ENCODE measurements at regions not wholly inside any gene's neighbourhood (a gene's known extent, or its start where the extent isn't known, plus 50 kb on each side); places are given as distances from the start of the nearest gene placed in this dataset.
A peak's percentile ranks its signal among the peaks of the same experiment; 100 is the strongest.

DNA sequence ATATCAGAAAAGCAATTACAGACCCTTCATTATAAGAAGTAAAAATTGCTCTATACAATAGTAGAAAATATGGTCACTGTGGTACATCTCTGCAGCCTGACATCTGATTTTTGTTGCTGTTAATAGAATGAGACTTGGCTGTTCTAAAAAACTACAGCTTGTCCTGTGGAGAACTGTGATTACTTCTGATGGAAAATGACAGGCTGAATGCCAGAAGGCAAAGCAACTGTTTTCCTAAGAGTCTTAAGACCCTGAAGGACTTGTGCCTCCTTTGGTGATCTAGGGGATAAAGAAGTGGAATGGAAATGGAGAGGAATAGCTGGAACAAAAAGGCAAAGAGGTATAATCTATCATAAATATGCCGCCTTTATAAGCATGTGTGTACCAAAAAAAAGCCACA is 314.8 kb downstream of the BCHE start:
- Histone ChIP-seq H3K27ac (ENCODE audit: low read depth, low read length) (no peak overlapping the region), H3K9me3 (ENCODE audit: control insufficient read depth, low read length) (no peaks in the 10 kb centered on the region), H3K27me3 (ENCODE audit: control insufficient read depth, insufficient read depth, low read length, poor library complexity, severe bottlenecking) (peaks cover 52% of the 10 kb centered on the region), H3K4me1 (ENCODE audit: control insufficient read depth, insufficient read depth, low read length) (no peaks in the 10 kb centered on the region), H3K9ac (ENCODE audit: extremely low read depth, low read length, poor library complexity, severe bottlenecking) (no peak overlapping the region), H3K4me3 (ENCODE audit: low read length) (no peak overlapping the region), H3K36me3 (ENCODE audit: control insufficient read depth, insufficient read depth, low read length) (no peaks in the 10 kb centered on the region)
- no peak for DNase-seq
- Mint-ChIP-seq H3K4me1 (peaks cover 7% of the 10 kb centered on the region), H3K4me3 (no peak overlapping the region), H3K27ac (no peak overlapping the region), H3K36me3 (ENCODE audit: low read depth) (no peaks in the 10 kb centered on the region), H3K9me3 (no peaks in the 10 kb centered on the region), H3K27me3 (ENCODE audit: insufficient read depth) (peaks cover 51% of the 10 kb centered on the region)
- TF ChIP-seq, protein P1, sequence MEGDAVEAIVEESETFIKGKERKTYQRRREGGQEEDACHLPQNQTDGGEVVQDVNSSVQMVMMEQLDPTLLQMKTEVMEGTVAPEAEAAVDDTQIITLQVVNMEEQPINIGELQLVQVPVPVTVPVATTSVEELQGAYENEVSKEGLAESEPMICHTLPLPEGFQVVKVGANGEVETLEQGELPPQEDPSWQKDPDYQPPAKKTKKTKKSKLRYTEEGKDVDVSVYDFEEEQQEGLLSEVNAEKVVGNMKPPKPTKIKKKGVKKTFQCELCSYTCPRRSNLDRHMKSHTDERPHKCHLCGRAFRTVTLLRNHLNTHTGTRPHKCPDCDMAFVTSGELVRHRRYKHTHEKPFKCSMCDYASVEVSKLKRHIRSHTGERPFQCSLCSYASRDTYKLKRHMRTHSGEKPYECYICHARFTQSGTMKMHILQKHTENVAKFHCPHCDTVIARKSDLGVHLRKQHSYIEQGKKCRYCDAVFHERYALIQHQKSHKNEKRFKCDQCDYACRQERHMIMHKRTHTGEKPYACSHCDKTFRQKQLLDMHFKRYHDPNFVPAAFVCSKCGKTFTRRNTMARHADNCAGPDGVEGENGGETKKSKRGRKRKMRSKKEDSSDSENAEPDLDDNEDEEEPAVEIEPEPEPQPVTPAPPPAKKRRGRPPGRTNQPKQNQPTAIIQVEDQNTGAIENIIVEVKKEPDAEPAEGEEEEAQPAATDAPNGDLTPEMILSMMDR (conservative IDR thresholded peaks at IDR 0.05) = peak; percentile 58
- WGBS, 2 experiments (ENCODE audit: insufficient coverage in 1 of 2, insufficient read length in 1 of 2) = no CpG with 5 or more reads among the region's 1 CpG

DNA sequence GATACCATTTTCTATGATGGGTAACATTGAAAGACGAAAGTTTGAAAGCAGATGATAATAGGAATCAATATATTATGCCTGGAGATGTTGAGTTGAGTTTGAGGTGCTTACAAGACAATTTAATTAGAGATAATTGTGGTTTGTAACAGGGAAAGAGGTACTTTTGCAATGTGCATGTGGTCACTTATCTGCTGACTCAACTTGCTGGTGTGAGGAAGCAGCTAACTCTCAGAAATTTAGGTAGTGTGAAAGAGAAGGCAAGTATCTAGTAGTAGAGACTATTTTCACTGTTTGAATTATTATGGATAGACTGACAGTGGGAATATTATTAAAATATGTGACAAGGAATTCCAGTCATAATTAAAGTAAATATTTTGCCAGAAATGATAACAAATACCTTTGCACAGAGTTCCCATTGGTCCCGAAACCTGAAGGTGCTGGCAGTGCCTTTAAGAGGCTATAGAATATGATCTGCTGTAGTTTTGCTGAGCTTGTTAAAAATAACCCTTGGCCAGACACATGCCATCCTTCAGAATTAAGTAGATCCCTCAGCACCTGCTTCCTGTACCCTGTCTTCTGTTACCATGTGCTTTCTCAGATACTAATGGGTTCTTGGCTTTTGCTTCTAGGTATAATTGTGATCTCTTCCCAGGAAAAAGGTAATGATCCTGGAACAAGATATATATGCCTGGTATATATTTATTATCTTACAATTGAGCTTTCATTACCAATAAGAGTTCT is 315.9 kb downstream of the BCHE start:
- H3K4me1 ChIP-seq (ENCODE audit: control insufficient read depth, insufficient read depth, low read length) = no peaks in the 10 kb centered on the region
- H3K36me3 ChIP-seq (ENCODE audit: control insufficient read depth, insufficient read depth, low read length) = no peaks in the 10 kb centered on the region
- no peak for DNase-seq
- H3K27ac Mint-ChIP-seq = no peak overlapping the region
- peaks cover 56% of the 10 kb centered on the region for H3K27me3 Mint-ChIP-seq (ENCODE audit: insufficient read depth)
- TF ChIP-seq, protein P1 (conservative IDR thresholded peaks at IDR 0.05) = no peak
- H3K9me3 Mint-ChIP-seq = no peaks in the 10 kb centered on the region
- H3K4me3 ChIP-seq (ENCODE audit: low read length) = no peak overlapping the region
- H3K36me3 Mint-ChIP-seq (ENCODE audit: low read depth) = no peaks in the 10 kb centered on the region
- no peak overlapping the region for H3K4me3 Mint-ChIP-seq
- peaks cover 4% of the 10 kb centered on the region for H3K4me1 Mint-ChIP-seq
- WGBS, 2 experiments (ENCODE audit: insufficient coverage in 1 of 2, insufficient read length in 1 of 2) = 94 to 100% methylated on average over 1 to 2 of the region's 2 CpGs
- no peak overlapping the region for H3K27ac ChIP-seq (ENCODE audit: low read depth, low read length)
- H3K9ac ChIP-seq (ENCODE audit: extremely low read depth, low read length, poor library complexity, severe bottlenecking) = no peak overlapping the region
- H3K27me3 ChIP-seq (ENCODE audit: control insufficient read depth, insufficient read depth, low read length, poor library complexity, severe bottlenecking) = peaks cover 62% of the 10 kb centered on the region
- H3K9me3 ChIP-seq (ENCODE audit: control insufficient read depth, low read length) = no peaks in the 10 kb centered on the region

GRCh38 chr3:165519687-165520086 is 317.5 kb downstream of the BCHE start:
- Mint-ChIP-seq H3K4me1 (peaks cover 3% of the 10 kb centered on the region), H3K9me3 (no peaks in the 10 kb centered on the region), H3K27ac (no peak overlapping the region), H3K27me3 (ENCODE audit: insufficient read depth) (peaks cover 71% of the 10 kb centered on the region), H3K4me3 (no peak overlapping the region), H3K36me3 (ENCODE audit: low read depth) (no peaks in the 10 kb centered on the region)
- H3K4me3 ChIP-seq (ENCODE audit: low read length) = no peak overlapping the region
- no peaks in the 10 kb centered on the region for H3K9me3 ChIP-seq (ENCODE audit: control insufficient read depth, low read length)
- TF ChIP-seq, protein P1 (conservative IDR thresholded peaks at IDR 0.05) = no peak
- no peaks in the 10 kb centered on the region for H3K4me1 ChIP-seq (ENCODE audit: control insufficient read depth, insufficient read depth, low read length)
- H3K9ac ChIP-seq (ENCODE audit: extremely low read depth, low read length, poor library complexity, severe bottlenecking) = no peak overlapping the region
- peaks cover 78% of the 10 kb centered on the region for H3K27me3 ChIP-seq (ENCODE audit: control insufficient read depth, insufficient read depth, low read length, poor library complexity, severe bottlenecking)
- H3K27ac ChIP-seq (ENCODE audit: low read depth, low read length) = no peak overlapping the region
- no peaks in the 10 kb centered on the region for H3K36me3 ChIP-seq (ENCODE audit: control insufficient read depth, insufficient read depth, low read length)
- no peak for DNase-seq
- WGBS, 2 experiments (ENCODE audit: insufficient coverage in 1 of 2, insufficient read length in 1 of 2) = 97 to 100% methylated on average over 2 to 4 of the region's 4 CpGs
